ENCODE measurements at regions not wholly inside any gene's neighbourhood (a gene's known extent, or its start where the extent isn't known, plus 50 kb on each side); places are given as distances from the start of the nearest gene placed in this dataset.

DNA sequence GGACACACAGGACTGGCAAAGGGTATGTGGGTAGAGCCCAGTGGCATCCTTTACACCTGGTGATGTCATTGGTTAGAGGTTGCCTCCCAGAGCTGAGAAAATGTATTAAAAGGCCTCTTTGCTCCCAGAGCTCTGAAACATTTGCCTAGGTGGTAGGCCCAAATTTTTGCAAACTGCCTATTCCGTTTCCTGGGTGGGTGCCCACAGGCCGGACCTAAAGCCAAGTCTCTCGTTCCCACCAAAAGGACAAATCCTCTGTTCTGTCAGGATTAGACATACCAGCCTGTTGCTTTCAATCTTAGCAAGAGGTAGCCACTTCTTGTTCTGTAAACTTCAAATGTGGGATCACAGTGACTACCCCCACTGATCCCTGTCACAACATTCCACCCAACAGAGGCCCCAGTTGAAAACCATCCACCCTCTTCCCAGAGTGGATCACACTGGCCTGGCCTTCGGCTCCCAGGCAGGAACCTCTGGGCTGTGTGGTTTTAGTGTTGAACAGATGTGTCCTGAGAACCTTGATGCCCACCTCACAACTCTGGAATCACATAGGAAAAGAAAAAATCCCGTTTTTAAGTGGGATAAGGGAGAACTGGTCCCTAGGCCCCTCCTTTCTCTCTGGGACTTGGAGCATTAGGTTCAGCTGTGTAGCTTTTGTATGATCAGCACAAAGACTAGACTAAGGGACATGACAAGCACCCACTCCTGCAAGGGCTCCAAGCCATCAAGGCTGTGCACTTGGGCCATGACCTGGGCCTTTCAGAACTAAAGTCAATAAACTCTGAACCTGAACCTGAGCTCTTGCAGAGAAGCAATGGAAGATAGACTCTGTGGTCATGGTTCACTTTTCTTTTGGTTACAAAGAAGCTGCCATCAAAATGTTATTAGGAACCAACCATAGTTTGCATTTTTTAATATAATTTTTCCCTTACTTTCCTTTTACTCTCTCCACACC, 211.3 kb downstream of the CYP26B1 start:
- H3K9me2 ChIP-seq (ENCODE audit: insufficient read depth), result no peaks in the 10 kb centered on the region; the same call in 1 of the 2 replicates
- H3K4me3 ChIP-seq, result no peak overlapping the region
- no peak for TF ChIP-seq POLR2AphosphoS5 (IDR thresholded peaks at IDR 0.05; ENCODE audit: low read depth)
- no peak for TF ChIP-seq ZNF331 (CRISPR knock-in tag; IDR thresholded peaks at IDR 0.05; ENCODE audit: low read depth)
- no peak for TF ChIP-seq EZH2phosphoT487 (IDR thresholded peaks at IDR 0.05; ENCODE audit: unreplicated experiment)
- TF ChIP-seq, protein P1, sequence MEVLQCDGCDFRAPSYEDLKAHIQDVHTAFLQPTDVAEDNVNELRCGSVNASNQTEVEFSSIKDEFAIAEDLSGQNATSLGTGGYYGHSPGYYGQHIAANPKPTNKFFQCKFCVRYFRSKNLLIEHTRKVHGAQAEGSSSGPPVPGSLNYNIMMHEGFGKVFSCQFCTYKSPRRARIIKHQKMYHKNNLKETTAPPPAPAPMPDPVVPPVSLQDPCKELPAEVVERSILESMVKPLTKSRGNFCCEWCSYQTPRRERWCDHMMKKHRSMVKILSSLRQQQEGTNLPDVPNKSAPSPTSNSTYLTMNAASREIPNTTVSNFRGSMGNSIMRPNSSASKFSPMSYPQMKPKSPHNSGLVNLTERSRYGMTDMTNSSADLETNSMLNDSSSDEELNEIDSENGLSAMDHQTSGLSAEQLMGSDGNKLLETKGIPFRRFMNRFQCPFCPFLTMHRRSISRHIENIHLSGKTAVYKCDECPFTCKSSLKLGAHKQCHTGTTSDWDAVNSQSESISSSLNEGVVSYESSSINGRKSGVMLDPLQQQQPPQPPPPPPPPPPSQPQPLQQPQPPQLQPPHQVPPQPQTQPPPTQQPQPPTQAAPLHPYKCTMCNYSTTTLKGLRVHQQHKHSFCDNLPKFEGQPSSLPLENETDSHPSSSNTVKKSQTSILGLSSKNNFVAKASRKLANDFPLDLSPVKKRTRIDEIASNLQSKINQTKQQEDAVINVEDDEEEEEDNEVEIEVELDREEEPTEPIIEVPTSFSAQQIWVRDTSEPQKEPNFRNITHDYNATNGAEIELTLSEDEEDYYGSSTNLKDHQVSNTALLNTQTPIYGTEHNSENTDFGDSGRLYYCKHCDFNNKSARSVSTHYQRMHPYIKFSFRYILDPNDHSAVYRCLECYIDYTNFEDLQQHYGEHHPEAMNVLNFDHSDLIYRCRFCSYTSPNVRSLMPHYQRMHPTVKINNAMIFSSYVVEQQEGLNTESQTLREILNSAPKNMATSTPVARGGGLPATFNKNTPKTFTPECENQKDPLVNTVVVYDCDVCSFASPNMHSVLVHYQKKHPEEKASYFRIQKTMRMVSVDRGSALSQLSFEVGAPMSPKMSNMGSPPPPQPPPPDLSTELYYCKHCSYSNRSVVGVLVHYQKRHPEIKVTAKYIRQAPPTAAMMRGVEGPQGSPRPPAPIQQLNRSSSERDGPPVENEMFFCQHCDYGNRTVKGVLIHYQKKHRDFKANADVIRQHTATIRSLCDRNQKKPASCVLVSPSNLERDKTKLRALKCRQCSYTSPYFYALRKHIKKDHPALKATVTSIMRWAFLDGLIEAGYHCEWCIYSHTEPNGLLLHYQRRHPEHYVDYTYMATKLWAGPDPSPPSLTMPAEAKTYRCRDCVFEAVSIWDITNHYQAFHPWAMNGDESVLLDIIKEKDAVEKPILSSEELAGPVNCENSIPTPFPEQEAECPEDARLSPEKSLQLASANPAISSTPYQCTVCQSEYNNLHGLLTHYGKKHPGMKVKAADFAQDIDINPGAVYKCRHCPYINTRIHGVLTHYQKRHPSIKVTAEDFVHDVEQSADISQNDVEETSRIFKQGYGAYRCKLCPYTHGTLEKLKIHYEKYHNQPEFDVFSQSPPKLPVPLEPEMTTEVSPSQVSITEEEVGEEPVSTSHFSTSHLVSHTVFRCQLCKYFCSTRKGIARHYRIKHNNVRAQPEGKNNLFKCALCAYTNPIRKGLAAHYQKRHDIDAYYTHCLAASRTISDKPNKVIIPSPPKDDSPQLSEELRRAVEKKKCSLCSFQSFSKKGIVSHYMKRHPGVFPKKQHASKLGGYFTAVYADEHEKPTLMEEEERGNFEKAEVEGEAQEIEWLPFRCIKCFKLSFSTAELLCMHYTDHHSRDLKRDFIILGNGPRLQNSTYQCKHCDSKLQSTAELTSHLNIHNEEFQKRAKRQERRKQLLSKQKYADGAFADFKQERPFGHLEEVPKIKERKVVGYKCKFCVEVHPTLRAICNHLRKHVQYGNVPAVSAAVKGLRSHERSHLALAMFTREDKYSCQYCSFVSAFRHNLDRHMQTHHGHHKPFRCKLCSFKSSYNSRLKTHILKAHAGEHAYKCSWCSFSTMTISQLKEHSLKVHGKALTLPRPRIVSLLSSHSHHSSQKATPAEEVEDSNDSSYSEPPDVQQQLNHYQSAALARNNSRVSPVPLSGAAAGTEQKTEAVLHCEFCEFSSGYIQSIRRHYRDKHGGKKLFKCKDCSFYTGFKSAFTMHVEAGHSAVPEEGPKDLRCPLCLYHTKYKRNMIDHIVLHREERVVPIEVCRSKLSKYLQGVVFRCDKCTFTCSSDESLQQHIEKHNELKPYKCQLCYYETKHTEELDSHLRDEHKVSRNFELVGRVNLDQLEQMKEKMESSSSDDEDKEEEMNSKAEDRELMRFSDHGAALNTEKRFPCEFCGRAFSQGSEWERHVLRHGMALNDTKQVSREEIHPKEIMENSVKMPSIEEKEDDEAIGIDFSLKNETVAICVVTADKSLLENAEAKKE (CRISPR knock-in tag; IDR thresholded peaks at IDR 0.05), result no peak
- TF ChIP-seq CREB1 (CRISPR knock-in tag; IDR thresholded peaks at IDR 0.05; ENCODE audit: low read depth), result no peak
- TF ChIP-seq, protein P2, sequence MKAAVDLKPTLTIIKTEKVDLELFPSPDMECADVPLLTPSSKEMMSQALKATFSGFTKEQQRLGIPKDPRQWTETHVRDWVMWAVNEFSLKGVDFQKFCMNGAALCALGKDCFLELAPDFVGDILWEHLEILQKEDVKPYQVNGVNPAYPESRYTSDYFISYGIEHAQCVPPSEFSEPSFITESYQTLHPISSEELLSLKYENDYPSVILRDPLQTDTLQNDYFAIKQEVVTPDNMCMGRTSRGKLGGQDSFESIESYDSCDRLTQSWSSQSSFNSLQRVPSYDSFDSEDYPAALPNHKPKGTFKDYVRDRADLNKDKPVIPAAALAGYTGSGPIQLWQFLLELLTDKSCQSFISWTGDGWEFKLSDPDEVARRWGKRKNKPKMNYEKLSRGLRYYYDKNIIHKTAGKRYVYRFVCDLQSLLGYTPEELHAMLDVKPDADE (IDR thresholded peaks at IDR 0.05), result no peak
- H3K4me3 Mint-ChIP-seq, result no peak overlapping the region
- H3K4me2 ChIP-seq, result no peak overlapping the region
- no peaks in the 10 kb centered on the region for H3K36me3 Mint-ChIP-seq (ENCODE audit: low read depth)
- H3F3A ChIP-seq (replicated peaks; ENCODE audit: low read depth), result no peaks in the 10 kb centered on the region
- no peak for DNase-seq (ENCODE audit: low spot score)
- no peaks in the 10 kb centered on the region for H3K27me3 Mint-ChIP-seq (ENCODE audit: insufficient read depth, low read depth, poor library complexity)
- H3K27ac ChIP-seq (ENCODE audit: low read depth), result no peak overlapping the region
- no peak for ATAC-seq
- no peak overlapping the region for H2AFZ ChIP-seq
- H3K4me1 ChIP-seq (ENCODE audit: insufficient read depth), result no peaks in the 10 kb centered on the region
- H3K4me1 Mint-ChIP-seq, result no peaks in the 10 kb centered on the region
- H3K27ac Mint-ChIP-seq, result no peak overlapping the region
- no peaks in the 10 kb centered on the region for H3K36me3 ChIP-seq (ENCODE audit: insufficient read depth)
- no peaks in the 10 kb centered on the region for H4K20me1 ChIP-seq (replicated peaks; ENCODE audit: insufficient read depth)
- H3K79me2 ChIP-seq (replicated peaks; ENCODE audit: insufficient read depth), result no peaks in the 10 kb centered on the region
- no peaks in the 10 kb centered on the region for H3K9me3 Mint-ChIP-seq
- H3K27me3 ChIP-seq (ENCODE audit: insufficient read depth), result no peaks in the 10 kb centered on the region
